CD4-positive, alpha-beta T cell (primary cell): ENCODE measurements at regions not wholly inside any gene's neighbourhood (a gene's known extent, or its start where the extent isn't known, plus 50 kb on each side); places are given as distances from the start of the nearest gene placed in this dataset.

ENCODE experiments used
- ATAC-seq: fragments of 200-7000 bp; cut with Tn5 transposase; one replicate; pipeline ENCODE4 v1.10.0; 2022; ENCODE audit warnings: mild to moderate bottlenecking; ENCODE audit not compliant: poor library complexity
- CTCF ChIA-PET: fragments of 350-600 bp; sonication (Branson Sonifier 250); formaldehyde crosslinking; loops from one replicate; lab custom pipeline; 2021; ENCODE audit warnings: antibody characterized with exemption, inconsistent platforms; lab: Charles Lee
- POLR2A ChIA-PET: fragments of 350-600 bp; sonication (Branson Sonifier 250); formaldehyde crosslinking; loops from one replicate; lab custom pipeline; 2021; ENCODE audit warnings: antibody characterized with exemption, inconsistent platforms; lab: Charles Lee
- DNase-seq, 14 experiments: peaks; one replicate each; pipeline ENCODE4 v3.0.0-alpha.2; 2013 to 2020; ENCODE audit warnings: mixed read lengths in 2 of 14
- H3K27ac ChIP-seq, 2 donors: one replicate each; pipeline versions ENCODE4 v1.5.1 to v1.7.0; 2013; ENCODE audit warnings: low read length in 2 of 2, low read depth in 1 of 2, mild to moderate bottlenecking in 1 of 2
- H3K27me3 ChIP-seq, 2 experiments: 1 replicate in 1 of 2; 2 replicates in 1 of 2; pipeline versions ENCODE4 v1.6.1 to v1.7.0; 2013; ENCODE audit warnings: low read length in 2 of 2, control low read depth in 1 of 2, mild to moderate bottlenecking in 1 of 2, moderate library complexity in 1 of 2; ENCODE audit not compliant: insufficient read depth in 2 of 2, control insufficient read depth in 1 of 2
- H3K36me3 ChIP-seq: one replicate; pipeline ENCODE4 v1.6.1; 2013; ENCODE audit warnings: low read length, control low read depth; ENCODE audit not compliant: insufficient read depth
- H3K4me1 ChIP-seq: one replicate; pipeline ENCODE4 v1.6.1; 2013; ENCODE audit warnings: low read length, control low read depth; ENCODE audit not compliant: insufficient read depth
- H3K4me3 ChIP-seq: one replicate; pipeline ENCODE4 v1.5.1; 2013; ENCODE audit warnings: mild to moderate bottlenecking, low read length, moderate library complexity
- H3K9me3 ChIP-seq, 2 experiments: 1 replicate in 1 of 2; 2 replicates in 1 of 2; pipeline versions ENCODE4 v1.6.1 to v1.7.0; 2013; ENCODE audit warnings: low read length in 2 of 2, mild to moderate bottlenecking in 2 of 2, control low read depth in 1 of 2, moderate library complexity in 1 of 2; ENCODE audit not compliant: control insufficient read depth in 1 of 2, insufficient read depth in 1 of 2
- H3K27ac Mint-ChIP-seq: one replicate; pipeline ENCODE4 v1.8.0; 2020; ENCODE audit warnings: mixed read lengths
- H3K27me3 Mint-ChIP-seq: one replicate; pipeline ENCODE4 v1.8.0; 2021; ENCODE audit warnings: mixed read lengths
- H3K36me3 Mint-ChIP-seq: one replicate; pipeline ENCODE4 v1.8.0; 2021; ENCODE audit warnings: low read depth, mixed read lengths
- H3K4me1 Mint-ChIP-seq: one replicate; pipeline ENCODE4 v1.8.0; 2021; ENCODE audit warnings: low read depth, mixed read lengths
- H3K4me3 Mint-ChIP-seq: one replicate; pipeline ENCODE4 v1.8.0; 2020; ENCODE audit warnings: mild to moderate bottlenecking, mixed read lengths
- H3K9me3 Mint-ChIP-seq: one replicate; pipeline ENCODE4 v1.8.0; 2020; ENCODE audit warnings: mixed read lengths
- intact Hi-C, 2 experiments: fragments of 100-400 bp; cut with DNase I in 1 of 2; cut with micrococcal nuclease in 1 of 2; formaldehyde crosslinking; loops; one replicate each; pipeline versions ENCODE4 v1.15.1 to v1.9.0; 2023 to 2025; cut with DNase I, micrococcal nuclease
- TF ChIP-seq, protein P1 (sequence below): fragments of 200-600 bp; IDR thresholded peaks from one replicate; pipeline ENCODE4 v1.8.0; 2022; ENCODE audit warnings: antibody characterized with exemption, mild to moderate bottlenecking

DNA sequence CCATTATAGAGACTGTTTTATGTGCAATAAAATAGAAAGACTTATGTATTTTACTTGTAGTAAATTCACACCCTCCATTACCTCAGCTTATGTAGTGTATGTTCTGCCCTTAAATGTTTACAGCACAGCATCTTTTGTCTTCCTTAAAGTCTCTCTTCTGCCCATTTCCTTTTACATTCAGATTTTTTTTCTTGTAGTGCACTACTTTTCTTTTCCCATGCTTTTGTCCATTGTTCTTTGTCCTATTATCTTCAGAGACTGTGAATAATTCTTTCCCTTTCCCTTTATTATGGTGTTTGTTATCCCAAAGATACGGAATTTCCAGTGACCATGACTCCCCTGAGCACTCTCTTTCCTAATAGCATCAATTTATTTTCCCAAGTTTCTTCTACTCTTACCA, 66.1 kb upstream of the TYRP1 start:
- no peak overlapping the region for H3K4me3 Mint-ChIP-seq
- intact Hi-C loops: no loop called here
- H3K9me3 Mint-ChIP-seq: peaks cover 16% of the 10 kb centered on the region
- Histone ChIP-seq H3K27me3 (no peaks in the 10 kb centered on the region), H3K4me1 (no peaks in the 10 kb centered on the region), H3K36me3 (no peaks in the 10 kb centered on the region), H3K9me3 (peaks cover 0 to 9% of the 10 kb centered on the region in 2 experiments), H3K4me3 (no peak overlapping the region), H3K27ac (no peak overlapping the region)
- H3K4me1 Mint-ChIP-seq: no peaks in the 10 kb centered on the region
- ATAC-seq (no peak), DNase-seq (no peak)
- H3K36me3 Mint-ChIP-seq: no peaks in the 10 kb centered on the region
- ChIA-PET CTCF (no interaction called here), POLR2A (no interaction called here)
- H3K27ac Mint-ChIP-seq: no peak overlapping the region
- TF ChIP-seq, protein P1, sequence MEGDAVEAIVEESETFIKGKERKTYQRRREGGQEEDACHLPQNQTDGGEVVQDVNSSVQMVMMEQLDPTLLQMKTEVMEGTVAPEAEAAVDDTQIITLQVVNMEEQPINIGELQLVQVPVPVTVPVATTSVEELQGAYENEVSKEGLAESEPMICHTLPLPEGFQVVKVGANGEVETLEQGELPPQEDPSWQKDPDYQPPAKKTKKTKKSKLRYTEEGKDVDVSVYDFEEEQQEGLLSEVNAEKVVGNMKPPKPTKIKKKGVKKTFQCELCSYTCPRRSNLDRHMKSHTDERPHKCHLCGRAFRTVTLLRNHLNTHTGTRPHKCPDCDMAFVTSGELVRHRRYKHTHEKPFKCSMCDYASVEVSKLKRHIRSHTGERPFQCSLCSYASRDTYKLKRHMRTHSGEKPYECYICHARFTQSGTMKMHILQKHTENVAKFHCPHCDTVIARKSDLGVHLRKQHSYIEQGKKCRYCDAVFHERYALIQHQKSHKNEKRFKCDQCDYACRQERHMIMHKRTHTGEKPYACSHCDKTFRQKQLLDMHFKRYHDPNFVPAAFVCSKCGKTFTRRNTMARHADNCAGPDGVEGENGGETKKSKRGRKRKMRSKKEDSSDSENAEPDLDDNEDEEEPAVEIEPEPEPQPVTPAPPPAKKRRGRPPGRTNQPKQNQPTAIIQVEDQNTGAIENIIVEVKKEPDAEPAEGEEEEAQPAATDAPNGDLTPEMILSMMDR: no peak
- no peaks in the 10 kb centered on the region for H3K27me3 Mint-ChIP-seq

DNA sequence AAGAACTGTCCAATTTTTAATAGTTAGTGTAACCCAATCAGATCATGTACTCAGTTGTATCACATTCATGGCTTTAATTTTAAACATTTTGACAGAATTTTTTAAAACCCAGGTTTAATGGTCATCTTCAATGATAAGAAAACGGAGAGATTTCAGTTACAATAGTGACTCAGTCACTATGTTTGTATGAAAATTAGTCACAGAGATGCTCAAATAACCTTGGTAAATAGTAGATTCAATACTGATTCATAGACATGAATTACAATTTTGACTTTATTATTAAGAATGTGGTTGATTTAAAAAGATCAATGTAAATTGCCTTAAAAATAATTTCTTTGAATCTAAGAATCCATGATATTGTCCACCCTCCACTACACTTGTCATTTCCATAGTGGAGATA, 64.6 kb upstream of the TYRP1 start:
- TF ChIP-seq, protein P1: no peak
- peaks cover 0 to 9% of the 10 kb centered on the region in 2 experiments for H3K9me3 ChIP-seq
- H3K36me3 ChIP-seq: no peaks in the 10 kb centered on the region
- no peak overlapping the region for H3K4me3 ChIP-seq
- CTCF ChIA-PET: no interaction called here
- H3K9me3 Mint-ChIP-seq: peaks cover 14% of the 10 kb centered on the region
- no peak overlapping the region for H3K27ac Mint-ChIP-seq
- H3K27me3 ChIP-seq: no peaks in the 10 kb centered on the region
- H3K36me3 Mint-ChIP-seq: no peaks in the 10 kb centered on the region
- POLR2A ChIA-PET: no interaction called here
- no peak for ATAC-seq
- no peak for DNase-seq
- intact Hi-C loops: no loop called here
- H3K4me1 ChIP-seq: no peaks in the 10 kb centered on the region
- H3K4me1 Mint-ChIP-seq: no peaks in the 10 kb centered on the region
- H3K27ac ChIP-seq: no peak overlapping the region
- no peaks in the 10 kb centered on the region for H3K27me3 Mint-ChIP-seq
- H3K4me3 Mint-ChIP-seq: no peak overlapping the region

DNA sequence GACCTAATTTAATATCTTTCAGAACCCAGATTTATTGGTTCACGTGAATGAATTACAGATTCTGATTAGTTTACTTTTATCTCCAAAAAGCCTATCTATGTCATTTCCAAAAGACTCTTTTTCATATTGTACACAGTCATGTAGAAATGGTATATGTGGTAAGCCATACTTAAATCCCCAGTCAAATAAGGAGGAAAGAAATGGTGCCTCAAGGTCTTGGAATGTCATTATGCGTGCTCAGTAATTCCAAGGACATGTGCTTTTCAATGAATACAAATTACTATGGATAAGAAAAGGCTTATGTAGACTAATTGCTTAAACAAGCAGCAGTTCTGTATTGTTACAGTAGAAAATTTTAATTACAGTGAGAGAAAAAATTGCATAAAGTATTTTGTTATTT, 64.1 kb upstream of the TYRP1 start:
- intact Hi-C loops: no loop called here
- H3K27me3 ChIP-seq: no peaks in the 10 kb centered on the region
- Mint-ChIP-seq H3K27me3 (no peaks in the 10 kb centered on the region), H3K4me3 (no peak overlapping the region), H3K27ac (no peak overlapping the region), H3K36me3 (no peaks in the 10 kb centered on the region), H3K9me3 (peaks cover 16% of the 10 kb centered on the region), H3K4me1 (no peaks in the 10 kb centered on the region)
- H3K9me3 ChIP-seq: peaks cover 0 to 5% of the 10 kb centered on the region in 2 experiments
- H3K36me3 ChIP-seq: no peaks in the 10 kb centered on the region
- ATAC-seq: no peak
- H3K4me1 ChIP-seq: no peaks in the 10 kb centered on the region
- H3K27ac ChIP-seq: no peak overlapping the region
- TF ChIP-seq, protein P1: no peak
- no peak for DNase-seq
- no peak overlapping the region for H3K4me3 ChIP-seq
- ChIA-PET POLR2A (no interaction called here), CTCF (no interaction called here)
